HuH-7.5 (cell line): ENCODE measurements at regions not wholly inside any gene's neighbourhood (a gene's known extent, or its start where the extent isn't known, plus 50 kb on each side); places are given as distances from the start of the nearest gene placed in this dataset.
"Not testable (repeated sequence)": the region's sequence is repeated elsewhere in the genome, so short reads cannot be mapped to it uniquely, and the experiment has no call there.

Experiments
- DNase-seq: peaks from one replicate; pipeline ENCODE4 v3.0.0; 2011; ENCODE audit warnings: low spot score

- no peak for DNase-seq
These were observed 564.3 kb downstream of the SLITRK5 start for GRCh38 chr13:88235441-88235840.

- no peak for DNase-seq
These were observed 575.1 kb downstream of the SLITRK5 start for GRCh38 chr13:88246239-88246638.

GRCh38 chr13:88248393-88248792 is 577.2 kb downstream of the SLITRK5 start:
- no peak for DNase-seq

- no peak for DNase-seq
These were observed 586.5 kb downstream of the SLITRK5 start for GRCh38 chr13:88257706-88258105.

- no peak for DNase-seq
These were observed 592.6 kb downstream of the SLITRK5 start for GRCh38 chr13:88263808-88264207.

GRCh38 chr13:88281841-88282240 is 610.7 kb downstream of the SLITRK5 start:
- no peak for DNase-seq

GRCh38 chr13:88285329-88285728 is 614.2 kb downstream of the SLITRK5 start:
- DNase-seq, result no peak

GRCh38 chr13:88288326-88288725 is 617.2 kb downstream of the SLITRK5 start:
- DNase-seq, result no peak

GRCh38 chr13:88291731-88292130 is 620.6 kb downstream of the SLITRK5 start:
- DNase-seq, result not testable (repeated sequence)

- no peak for DNase-seq
These were observed 623.2 kb downstream of the SLITRK5 start for GRCh38 chr13:88294368-88294767.

- no peak for DNase-seq
These were observed 632.0 kb downstream of the SLITRK5 start for GRCh38 chr13:88303157-88303556.

- DNase-seq, result no peak
These were observed 632.4 kb downstream of the SLITRK5 start for GRCh38 chr13:88303605-88304004.

- no peak for DNase-seq
These were observed 643.3 kb downstream of the SLITRK5 start for GRCh38 chr13:88314496-88314895.

- DNase-seq, result no peak
These were observed 657.9 kb downstream of the SLITRK5 start for GRCh38 chr13:88329066-88329465.

GRCh38 chr13:88339271-88339741 is 668.1 kb downstream of the SLITRK5 start:
- no peak for DNase-seq

- no peak for DNase-seq
These were observed 674.1 kb downstream of the SLITRK5 start for GRCh38 chr13:88345171-88345847.

GRCh38 chr13:88360761-88361160 is 689.6 kb downstream of the SLITRK5 start:
- DNase-seq, result no peak

GRCh38 chr13:88369866-88370265 is 698.7 kb downstream of the SLITRK5 start:
- DNase-seq, result no peak

GRCh38 chr13:88376760-88377388 is 705.7 kb downstream of the SLITRK5 start:
- no peak for DNase-seq

GRCh38 chr13:88377852-88378251 is 706.7 kb downstream of the SLITRK5 start:
- no peak for DNase-seq

GRCh38 chr13:88384542-88384941 is 713.4 kb downstream of the SLITRK5 start:
- no peak for DNase-seq

- no peak for DNase-seq
These were observed 724.6 kb downstream of the SLITRK5 start for GRCh38 chr13:88395804-88396203.

GRCh38 chr13:88411696-88412095 is 740.5 kb downstream of the SLITRK5 start:
- DNase-seq, result no peak

- no peak for DNase-seq
These were observed 746.6 kb downstream of the SLITRK5 start for GRCh38 chr13:88417801-88418200.
